HG03108 (cell line): ENCODE measurements at regions not wholly inside any gene's neighbourhood (a gene's known extent, or its start where the extent isn't known, plus 50 kb on each side); places are given as distances from the start of the nearest gene placed in this dataset.

ENCODE experiments used
- ATAC-seq: cut with Tn5 transposase; IDR thresholded peaks from one replicate; pipeline ENCODE4 v1.9.1; 2021; ENCODE audit warnings: moderate library complexity; ENCODE audit not compliant: unreplicated experiment

- no peak for ATAC-seq
Measured at GRCh38 chr2:160909781-160910242, 250.4 kb upstream of the TANK start.

DNA sequence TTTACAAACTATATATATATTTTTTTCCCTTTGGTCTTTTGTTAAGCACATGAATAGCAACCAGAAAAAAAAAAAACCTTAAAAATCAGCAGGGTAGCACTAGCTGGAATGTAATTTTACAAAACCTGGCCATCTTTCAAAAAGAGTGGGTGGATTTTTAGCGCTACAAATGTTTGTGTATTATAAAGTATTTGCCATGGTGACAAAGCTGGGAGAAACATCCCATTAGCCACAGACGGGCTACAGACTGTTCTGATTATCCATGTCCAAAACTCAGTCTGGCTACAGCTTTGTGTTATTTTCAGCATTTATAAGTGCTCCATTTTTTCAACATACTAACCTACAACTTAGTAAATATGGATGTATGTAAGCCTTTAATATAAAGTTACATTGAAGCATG, 249.5 kb upstream of the TANK start:
- no peak for ATAC-seq

GRCh38 chr2:160911258-160911657, 249.0 kb upstream of the TANK start:
- ATAC-seq = no peak

DNA sequence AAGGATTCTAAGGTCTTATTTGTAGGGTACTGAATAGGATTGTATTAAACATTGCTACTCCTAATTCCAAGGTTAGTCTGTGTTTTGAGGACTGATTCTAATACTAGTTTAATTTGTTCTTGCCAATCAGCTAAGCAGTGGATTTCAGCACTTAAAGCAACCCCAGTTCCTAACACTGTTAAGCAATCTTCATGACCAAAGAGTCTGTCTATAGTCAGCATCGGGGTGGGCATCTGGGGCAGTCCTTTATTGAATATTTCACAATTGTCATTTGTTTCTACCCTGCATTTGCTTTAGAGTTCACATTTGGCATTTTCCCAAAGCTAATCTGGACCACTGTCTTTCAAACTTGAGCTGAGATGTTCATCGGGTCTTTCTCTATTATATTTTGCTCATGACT, 248.0 kb upstream of the TANK start:
- no peak for ATAC-seq

DNA sequence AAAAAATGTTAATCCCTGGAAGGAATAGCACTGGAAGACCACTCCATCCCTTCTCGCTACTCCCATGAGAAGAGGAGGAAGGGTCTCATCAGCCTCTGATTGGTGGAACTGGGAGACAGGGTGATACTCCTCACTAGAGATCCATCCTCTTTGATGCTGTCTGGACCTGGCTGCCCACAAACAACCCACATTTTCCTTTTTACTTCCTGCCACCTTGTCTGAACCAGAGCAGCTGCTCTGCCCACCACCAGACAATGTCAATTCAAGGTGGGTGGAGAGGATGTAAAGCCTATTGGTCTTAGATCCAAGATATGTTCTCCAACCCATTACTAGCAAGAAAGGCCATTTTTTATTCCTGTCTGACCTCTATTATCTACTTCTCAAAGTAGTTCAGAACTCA, 246.9 kb upstream of the TANK start:
- ATAC-seq = no peak

- no peak for ATAC-seq
Measured at GRCh38 chr2:160914217-160914616, 246.0 kb upstream of the TANK start.

DNA sequence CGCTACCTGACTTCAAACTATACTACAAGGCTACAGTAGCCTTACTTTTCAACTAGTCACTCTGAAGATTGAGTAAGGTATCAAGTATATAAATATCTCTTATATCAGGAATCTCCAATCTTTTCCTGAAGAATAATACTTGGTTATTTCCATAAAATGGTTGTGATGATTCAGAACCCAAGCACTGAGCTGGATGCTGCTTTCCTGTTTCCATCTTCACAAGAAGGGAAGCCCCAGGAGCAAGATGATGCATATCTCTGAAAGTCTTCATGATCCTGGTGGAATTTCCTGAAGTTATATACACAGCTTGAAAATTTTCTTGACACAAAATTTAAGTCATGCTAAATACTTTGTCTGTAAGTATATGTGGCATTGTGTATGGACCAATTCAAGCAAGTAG, 243.9 kb upstream of the TANK start:
- no peak for ATAC-seq

- ATAC-seq = no peak
Measured at GRCh38 chr2:160917850-160918249, 242.4 kb upstream of the TANK start.

DNA sequence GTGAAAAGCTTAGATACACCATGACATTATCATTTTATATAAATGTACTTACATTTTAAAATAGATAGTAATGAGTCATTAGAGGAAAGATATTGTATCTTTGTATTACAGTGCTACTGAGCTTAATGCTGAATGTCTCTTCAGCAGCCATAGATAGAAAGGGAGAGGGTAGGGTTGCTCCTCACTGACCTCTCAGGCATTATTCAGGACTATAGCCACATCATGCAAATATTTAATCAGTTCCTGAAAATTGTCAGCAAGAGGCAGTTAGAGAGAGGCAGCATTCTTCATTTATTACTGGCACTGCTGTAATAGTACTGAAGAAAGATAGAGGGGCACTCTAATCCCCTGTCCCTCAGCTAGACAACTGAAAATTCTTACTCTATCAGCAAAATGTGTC, 242.0 kb upstream of the TANK start:
- ATAC-seq = no peak

GRCh38 chr2:160918906-160919503, 241.2 kb upstream of the TANK start:
- no peak for ATAC-seq

DNA sequence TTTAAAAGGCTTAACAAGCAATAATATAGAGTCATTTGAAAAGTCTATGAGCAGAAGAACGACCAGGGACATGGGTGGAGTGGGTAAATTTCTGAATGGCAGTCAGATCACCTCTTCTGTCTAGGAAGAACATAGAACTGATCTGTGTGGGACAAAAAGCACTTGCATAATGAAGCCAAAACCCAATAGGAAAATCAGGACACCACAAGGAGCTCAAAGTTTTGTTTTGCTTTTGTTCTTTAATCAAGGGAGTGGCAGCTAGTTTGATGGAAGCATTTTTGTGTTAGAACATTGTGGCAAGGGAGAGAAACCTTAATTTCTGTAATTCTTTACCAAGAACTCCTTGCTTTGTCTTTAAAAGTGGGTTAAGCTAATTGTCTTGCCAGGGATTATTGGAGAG, 240.2 kb upstream of the TANK start:
- ATAC-seq = no peak

DNA sequence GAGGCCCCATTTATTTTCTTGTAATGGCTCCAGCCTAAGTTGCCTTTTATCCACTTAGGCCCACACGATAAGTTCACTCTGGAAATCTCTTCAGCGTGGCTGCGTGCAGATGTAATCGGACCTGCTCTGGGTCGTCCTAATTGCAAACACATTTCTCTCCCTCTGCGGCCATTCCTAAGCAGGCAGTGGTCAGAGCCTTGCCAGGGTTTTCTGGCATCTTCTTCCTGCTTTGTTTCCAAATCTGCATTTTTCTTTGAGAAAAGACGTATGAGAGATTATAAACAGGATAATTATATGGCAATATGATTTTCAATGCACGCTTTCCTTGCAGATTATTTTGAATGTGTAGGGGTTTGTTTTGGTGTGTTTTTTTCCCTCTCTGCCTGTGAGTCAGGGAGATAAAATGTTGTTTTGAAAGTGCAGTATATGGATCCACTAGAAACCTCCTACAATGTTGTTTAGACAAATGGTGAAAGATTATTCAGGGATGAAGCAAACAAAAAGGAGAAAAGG, 239.4 kb upstream of the TANK start:
- no peak for ATAC-seq

DNA sequence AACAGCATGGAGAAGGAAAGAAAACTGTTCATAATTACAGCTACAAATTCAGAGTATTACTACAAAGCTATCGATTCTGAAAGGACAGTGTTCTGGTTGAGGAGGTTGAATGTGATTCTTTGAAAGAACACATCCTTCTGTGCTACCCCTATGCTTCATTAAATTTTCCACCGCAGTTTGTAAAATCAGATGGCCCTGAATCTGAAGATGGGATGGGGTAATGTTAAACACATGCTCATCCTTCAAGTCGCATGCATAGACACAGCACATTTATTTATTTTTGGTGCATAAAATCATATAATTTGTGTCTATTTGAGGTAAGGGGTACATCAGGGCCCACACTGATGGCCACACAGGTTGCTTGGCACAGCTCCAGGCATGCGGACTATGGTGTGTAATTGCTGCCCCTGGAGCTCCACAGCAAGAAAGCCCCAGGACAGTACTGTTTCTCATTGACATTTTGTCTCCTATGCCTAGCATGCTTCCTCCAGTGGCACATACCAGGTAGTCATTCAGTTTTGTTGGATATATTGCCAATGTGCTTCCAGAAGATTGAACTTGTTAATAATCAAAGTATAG, 238.8 kb upstream of the TANK start:
- no peak for ATAC-seq

DNA sequence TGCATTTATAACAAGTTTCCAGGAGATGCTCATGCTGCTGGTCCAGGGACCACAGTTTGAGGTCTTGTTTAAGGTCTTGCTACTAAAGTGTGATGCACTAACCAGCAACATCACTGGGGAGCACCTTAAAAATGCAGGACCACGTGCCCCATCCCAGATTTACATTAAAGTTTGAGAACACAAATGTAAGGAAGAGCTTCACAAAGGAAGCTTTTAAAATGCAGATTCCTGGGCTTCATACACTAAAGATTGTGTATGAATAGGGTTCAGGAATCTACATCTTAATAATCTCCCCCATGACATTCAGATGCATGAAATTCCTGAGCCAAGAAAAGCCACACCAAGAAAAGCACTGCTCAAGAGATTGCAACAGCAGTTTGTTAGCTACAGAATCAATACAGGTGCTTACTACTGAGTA, 235.3 kb upstream of the TANK start:
- ATAC-seq = no peak

GRCh38 chr2:160925956-160926355, 234.3 kb upstream of the TANK start:
- no peak for ATAC-seq

DNA sequence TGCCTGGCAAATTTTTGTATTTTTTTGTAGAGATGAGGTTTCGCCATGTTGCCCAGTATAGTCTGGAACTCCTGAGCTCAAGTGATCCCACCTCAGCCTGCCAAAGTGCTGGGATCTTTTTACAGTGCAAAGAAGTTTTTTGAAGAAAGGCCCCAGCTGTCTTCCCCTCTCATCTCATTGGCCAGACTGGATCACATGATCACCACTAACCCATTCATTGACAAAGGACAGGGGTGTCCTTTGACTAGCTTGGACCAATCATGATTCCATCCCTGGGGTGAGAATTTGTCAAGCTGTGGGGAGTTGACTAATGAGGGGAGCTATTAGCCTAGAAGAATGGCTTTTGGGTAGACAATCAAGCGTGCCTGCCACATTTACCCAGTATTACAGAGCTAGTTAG, 232.9 kb upstream of the TANK start:
- ATAC-seq = no peak

DNA sequence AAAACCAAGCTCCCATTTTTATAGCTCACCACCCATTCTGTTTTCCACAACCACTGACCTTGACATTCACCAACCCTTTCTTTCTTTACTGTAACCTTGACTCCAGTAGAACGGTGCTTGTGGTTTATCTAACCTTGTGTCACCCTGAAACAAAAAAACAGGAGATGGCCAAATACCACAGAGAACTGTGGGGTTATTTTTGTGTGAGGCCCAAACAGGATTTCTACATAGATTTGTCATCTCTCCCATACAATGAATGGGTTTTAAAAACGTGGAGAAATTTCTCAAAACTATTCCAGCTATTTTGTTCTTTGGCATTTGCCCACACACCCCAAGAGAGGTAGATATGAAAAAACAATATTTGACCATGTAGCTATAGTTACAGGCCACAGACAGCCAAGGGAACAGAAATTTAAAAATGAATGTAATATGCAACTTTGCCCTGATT, 231.3 kb upstream of the TANK start:
- no peak for ATAC-seq

DNA sequence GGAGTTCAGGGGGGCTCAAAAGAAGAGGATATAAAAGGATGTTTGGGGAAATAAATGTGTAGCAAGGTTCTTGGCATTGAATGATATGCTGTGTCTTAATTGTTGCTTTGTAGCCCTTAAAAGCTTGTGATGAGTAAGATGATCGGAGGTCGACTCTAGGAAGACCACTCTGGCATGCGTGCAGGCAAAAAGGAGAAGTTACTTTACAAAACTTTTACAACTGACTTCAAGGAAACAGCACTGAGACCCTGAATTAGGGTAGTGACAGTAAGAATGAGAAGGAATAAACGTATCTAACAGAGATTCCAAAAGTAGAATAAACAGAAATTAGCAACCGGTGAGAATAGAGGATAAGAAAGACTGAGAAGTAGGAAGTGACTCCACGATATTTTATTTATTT, 228.7 kb upstream of the TANK start:
- ATAC-seq = no peak

GRCh38 chr2:160932960-160933359, 227.3 kb upstream of the TANK start:
- no peak for ATAC-seq

DNA sequence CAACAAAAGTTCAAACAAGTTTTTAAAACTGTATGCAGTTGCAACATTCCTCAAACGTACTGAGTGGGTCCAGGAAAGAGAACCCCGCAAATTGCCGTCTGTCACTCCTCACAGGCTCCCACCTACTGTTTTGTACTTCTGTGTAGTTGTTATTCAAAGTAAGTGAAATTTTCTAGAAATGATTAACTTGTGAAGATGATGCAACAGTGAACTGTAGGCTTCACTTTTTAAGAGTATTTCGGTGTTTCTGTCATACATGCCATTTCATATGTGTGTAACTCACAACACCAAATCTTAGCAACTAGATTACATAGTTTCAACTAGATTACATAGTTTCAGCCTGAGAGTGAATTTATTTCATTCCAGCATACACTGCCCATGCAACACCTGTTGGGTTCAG, 226.0 kb upstream of the TANK start:
- no peak for ATAC-seq

GRCh38 chr2:160934991-160935390, 225.2 kb upstream of the TANK start:
- no peak for ATAC-seq

DNA sequence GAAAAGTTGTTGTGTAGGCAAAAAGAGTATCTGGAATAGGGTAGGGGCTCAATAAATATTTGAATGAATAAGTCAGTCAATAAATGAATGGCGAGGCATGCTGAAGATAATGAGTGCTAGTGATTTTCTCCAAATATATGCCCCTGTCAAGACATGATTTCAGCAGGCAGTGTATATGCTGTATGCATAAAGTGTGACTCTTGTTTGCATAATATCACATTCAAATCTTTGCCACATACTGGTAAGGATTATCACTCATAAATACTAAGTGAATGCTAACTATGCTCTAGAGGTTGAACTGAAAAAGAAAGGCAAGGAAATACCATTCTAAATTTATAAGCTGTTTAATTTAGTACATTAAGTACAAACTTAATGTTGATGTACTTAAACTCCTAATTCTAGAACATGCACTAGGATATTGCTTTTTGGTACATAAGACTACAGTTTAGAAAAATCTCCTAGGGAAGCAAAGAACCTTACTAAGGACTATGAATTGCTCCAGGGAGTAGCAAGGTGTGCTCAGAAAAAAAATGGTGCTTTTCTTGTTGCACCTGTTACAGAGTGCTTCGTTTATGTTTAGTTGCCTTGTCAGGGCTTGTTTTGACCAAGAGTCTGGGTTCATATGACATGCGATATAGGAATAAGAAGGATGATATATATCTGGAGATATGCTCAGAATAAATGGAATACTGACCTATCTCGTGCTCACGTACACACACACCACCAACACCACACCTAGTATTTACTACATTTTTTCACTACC, 224.0 kb upstream of the TANK start:
- ATAC-seq = no peak
